NCI-H1417 (cell line): ENCODE measurements at regions not wholly inside any gene's neighbourhood (a gene's known extent, or its start where the extent isn't known, plus 50 kb on each side); places are given as distances from the start of the nearest gene placed in this dataset.
"Not testable (repeated sequence)": the region's sequence is repeated elsewhere in the genome, so short reads cannot be mapped to it uniquely, and the experiment has no call there.

Experiments
- DNase-seq, 3 experiments: peaks; one replicate each; lab custom pipeline; 2025; lab: John Stamatoyannopoulos, UW

DNA sequence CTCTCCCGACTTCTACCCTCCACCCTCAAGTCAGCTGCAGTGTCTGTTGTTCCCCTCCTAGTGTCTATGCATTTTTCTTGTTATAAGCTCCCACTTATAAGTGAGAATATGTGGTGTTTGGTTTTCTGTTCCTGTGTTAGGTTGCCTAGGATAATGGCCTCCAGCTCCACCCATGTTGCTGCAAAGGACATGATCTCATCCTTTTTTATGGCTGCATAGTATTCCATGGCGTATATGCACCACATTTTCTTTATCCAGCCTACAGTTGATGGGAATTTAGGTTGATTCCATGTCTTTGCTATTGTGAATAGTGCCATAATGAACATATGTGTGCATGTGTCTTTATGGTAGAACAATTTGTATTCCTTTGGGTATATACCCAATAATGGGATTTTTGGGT, 80.7 kb downstream of the SPTSSA start:
- DNase-seq, result not testable (repeated sequence)

DNA sequence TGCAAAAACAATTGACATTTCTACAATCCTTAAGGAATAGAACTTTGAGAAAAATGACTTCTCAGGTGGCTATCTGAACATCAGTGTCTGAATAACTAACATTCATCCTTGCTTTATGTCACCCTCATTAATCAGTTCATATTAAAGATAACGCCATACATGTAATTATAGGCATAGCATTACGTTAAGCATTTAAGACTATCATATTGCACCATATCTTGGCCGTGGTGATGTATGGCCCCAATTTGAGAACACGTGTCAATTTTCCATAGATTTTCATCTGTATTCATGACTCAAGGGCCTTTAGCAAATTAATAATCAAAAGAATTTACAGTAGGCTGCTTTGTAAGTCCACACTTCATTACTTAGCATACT, 81.6 kb downstream of the SPTSSA start:
- no peak for DNase-seq

DNA sequence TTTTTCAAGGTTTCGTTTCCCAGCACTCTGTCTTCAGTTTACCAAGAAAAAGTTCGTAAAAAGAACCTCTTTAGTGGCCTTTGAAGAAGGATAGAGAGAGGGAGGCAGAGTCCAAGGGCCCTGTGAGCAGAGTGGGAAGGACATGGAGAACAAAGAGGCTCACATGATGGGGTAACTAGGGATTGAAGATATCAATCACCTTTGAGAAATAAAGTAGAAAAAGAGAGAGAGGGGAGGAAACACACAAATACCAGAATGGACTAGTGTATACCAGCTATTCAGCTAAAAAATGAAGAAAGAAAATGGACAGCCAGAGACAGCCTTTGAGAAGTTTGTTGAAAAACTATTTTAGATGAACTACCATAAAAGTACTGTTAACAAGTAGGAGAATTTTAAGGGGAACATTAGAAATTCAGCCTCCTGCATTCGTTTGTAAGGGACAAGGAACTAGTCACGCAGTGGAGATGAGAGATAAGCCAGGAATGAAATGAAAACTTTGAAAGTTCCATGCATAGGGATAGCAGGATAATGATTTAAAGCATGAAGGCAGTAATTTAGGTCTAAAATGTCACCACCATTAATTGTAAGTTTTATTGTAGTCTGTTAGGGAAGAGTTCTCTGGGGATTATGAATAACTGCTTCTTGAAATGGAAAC, 82.1 kb downstream of the SPTSSA start:
- no peak for DNase-seq

DNA sequence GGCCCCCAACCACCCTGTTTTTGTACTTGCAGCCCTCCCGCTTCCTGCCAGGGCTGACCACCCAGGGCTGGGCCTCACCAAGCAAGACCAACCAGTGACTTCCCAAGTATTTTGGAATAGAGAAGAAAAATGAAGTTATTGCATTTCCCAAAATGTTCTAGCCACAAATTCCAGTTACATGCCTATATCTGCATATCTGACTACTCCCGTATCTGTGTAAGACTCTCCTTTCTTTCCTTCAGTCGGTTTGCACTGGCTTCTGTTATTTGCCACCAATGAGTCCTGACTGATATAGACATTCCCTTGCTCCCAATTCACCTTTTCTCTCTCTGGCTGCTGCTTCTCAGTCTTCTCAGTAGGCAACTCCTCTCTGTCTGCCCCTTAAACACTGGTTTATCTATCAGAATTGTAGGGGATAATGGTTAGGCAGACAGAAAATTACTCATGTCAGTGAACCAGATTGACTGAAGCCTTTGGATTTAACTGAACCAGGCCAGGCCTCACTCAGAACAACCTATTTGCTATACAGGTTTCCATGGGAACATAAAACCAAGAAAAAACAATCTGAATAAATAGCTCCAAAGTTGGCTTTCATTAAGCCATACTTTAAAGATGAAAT, 85.3 kb downstream of the SPTSSA start:
- DNase-seq, result no peak

DNA sequence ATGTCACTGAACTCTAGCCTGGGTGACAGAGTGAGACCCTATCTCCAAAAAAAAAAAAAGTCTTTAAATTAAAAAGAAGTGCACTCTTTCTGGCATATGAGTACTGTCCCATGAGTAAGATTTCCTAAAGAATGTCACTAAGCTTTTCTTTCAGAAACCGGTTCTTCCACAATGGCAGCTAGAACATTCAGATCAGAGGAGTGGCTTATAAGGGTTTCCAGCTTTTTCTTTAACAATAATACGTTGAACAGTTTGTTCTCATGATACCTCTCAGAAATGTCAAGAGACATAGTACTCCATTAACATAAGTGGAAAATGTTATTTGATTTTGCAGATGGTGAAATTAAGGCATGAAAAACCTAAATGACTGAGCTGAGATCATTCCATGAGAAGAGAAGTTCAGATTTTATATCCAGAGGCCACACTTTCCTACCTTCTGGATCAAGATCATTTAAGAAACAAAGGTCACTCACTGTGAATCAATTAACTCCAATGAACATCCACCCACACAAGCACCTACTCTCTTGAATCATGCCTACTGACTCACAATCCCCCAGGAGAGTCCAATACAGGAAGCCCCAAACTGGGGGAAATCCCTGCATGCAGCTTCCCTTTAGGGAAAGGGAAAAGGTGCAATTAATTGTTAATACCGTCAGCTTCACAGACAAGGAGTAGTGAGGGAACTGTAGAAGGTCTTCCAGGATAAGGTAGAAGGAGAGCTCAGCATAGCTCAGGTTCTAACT, 86.9 kb downstream of the SPTSSA start:
- DNase-seq, result no peak

DNA sequence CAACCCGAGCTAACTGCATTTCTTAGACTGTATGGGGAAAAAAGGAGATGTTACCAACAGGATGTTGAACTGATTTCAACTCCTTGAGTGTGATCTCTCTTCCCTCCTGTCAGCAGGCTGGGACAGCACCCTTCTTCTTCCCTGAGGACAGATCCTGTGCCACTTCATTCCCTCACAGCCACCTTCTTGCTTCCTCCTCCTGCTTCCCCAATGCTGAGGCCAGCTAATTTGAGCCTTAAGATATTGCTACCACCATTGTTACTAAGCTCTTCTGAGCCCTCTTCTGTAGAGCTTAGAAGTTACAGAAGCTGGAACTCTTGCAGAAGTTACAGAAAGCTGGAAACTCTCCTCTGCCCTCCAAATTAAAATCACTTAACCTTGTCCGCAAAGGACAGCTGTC, 88.8 kb downstream of the SPTSSA start:
- no peak for DNase-seq

DNA sequence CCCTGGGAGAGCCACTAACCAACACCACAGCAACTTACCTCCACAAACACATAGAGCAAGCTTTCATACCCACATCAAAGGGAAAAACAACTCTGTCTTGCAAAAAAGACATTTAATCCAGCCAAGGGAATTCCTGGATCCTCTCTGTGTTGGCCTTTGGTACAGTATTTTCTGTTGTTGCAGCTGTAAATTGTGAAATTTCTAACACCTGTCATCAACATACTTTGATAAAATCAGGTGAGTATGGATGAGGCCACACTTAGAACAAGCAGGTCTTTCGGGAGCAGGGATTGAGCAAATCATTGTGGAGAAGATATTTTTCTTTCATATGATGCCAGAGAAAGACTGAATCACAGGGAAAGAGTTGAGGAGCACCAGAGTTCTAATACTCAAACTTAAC, 89.3 kb downstream of the SPTSSA start:
- DNase-seq, result no peak

DNA sequence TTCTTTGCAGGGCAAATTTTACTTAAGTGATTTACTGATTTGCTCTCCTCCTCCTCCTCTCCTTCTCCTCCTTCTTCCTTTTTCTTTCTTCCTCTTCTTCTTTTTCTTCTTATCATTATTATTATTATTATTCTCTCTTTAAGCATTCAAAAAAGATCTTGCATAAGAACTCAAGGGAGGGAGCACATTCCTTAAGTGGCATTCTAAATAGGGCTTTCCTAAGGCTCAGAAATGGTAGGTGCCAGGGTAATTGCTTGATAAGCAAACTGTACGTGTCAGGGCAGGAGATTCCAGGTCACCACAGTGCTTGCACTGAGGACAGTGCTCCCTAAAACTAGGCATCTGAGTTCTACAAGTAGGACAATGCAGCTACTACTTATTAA, 92.4 kb downstream of the SPTSSA start:
- no peak for DNase-seq

DNA sequence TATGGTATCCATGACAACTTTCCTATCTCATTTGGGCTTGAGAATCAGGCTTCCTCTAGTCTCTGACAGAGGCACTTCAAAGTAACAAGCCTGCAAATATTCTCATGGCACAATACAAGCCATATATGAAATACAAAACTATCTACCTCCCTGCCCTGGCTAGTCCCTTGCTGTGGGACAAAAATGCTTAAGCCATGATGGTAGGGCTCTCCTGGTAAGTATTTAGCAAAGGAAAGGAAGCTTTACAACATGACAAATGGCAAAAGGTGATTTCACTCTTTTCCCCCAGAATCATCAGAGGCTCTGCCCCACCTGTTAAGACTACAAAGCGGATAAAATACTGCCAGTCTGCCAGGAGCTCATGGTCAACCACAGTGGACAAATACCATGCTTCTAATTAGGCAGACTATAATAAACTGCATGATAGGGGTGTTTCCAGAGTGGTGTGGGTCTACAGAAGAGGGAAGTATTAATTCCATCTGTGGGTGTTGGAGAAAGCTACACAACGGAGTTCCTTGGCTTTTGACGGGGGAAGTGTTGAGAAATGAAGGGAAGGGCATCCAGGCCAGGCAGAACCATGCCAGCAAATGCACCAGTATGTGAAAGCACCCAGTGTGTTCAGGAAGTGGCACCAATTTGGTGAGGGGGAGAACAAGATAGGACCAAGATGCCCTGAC, 92.9 kb downstream of the SPTSSA start:
- no peak for DNase-seq

DNA sequence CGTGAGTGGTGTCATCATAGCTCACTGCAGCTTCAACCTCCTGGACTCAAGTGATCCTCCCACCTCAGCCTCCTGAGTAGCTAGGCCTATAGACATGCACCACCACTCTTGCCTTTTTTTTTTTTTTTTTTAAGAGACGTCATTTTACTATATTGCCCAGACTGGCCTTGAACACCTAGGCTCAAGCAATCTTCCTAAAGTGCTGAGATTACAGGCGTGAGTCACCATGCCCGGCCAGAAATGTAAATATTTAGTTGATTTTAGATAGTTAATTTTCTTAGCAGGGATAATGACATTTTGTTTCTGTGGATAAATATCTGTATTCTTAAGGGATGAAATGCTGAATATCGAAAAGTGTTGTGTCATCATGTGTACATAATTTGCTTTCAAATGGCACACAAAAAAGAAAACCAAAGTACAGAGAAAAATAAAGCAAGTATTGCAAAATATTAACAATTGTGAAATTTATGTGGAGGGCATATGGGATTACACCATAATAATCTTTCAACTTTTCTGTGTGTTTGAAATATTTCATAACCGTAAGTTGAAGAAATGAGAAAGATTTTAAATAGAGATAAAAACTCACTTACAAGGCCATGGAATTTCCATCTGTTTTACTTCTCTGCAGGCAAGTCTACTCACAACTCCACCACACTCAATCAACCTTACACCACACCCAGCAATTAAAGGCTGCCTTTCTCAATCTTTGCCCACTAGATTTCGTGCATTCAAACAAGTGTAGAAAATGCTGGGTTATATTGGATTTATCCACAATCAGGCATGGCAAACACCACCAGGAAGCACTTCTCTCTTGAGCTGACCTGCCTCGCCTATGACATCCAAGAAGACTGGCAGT, 93.7 kb downstream of the SPTSSA start:
- peak in 2 of 3 experiments; percentile 26 to 47 for DNase-seq

DNA sequence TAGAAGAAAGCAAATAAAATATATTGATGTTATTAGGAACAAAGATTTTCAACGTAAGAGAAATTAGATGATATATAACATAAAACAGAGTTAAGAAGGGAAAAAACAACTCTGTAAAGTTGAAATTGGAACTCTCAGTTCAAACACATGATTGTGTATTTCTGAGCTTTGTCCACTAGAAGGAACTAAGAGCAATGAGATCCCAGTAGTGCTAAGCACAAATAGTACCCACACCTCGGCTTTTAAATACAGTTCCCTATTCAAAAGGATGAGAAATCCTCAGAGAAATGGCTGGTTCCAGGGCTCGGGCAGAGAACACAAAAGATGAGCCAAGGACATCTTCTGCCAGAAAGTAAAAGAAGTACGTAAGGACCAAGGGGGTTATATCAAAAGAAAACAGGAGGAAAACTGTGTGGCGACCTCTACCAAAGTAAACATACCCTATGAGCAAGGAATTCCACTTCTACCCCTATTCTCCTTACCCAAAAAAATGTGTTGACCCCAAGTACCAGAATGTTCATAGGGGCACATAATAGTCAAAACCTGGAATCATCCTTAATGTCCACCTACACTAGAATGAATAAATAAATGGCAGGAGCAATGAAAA, 96.6 kb downstream of the SPTSSA start:
- DNase-seq, result peak in 1 of 3 experiments; percentile 14

DNA sequence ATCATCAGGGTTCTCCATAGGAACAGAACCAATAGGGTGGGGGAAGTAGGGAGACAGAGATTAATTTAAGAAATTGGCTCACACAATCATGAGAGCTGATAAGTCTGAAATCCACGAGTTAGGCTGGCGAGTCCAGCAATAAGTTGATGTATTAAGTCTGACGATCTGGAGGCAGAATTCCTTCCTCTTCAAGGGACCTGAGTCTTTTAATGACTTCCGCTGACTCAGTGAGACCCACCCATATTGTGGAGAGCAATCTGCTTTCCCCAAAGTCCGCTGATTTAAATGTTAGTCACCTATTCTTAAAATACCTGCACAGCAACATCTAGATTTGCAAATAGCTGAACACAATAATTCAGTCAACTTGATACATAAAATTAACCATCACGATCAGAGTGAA, 97.8 kb downstream of the SPTSSA start:
- no peak for DNase-seq

DNA sequence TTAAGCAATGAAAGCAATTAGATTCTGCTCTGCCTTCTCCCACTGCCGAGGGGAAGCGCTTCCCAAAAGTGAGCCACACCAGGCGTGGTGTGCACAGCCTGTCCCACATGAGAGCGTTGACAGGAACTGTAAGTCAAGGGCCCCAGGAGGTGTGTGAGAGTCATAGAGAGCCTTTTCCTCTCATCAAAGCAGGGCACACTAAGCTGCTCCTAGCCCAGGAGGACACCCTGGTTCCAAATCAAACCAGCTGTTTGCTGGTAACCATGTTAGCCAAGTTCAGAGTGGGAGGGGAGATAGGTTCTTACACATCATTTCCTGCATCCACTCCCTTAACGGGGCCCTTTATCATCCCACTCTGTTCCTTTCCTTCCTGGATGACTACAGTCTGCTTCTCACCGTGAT, 98.3 kb downstream of the SPTSSA start:
- DNase-seq, result no peak

DNA sequence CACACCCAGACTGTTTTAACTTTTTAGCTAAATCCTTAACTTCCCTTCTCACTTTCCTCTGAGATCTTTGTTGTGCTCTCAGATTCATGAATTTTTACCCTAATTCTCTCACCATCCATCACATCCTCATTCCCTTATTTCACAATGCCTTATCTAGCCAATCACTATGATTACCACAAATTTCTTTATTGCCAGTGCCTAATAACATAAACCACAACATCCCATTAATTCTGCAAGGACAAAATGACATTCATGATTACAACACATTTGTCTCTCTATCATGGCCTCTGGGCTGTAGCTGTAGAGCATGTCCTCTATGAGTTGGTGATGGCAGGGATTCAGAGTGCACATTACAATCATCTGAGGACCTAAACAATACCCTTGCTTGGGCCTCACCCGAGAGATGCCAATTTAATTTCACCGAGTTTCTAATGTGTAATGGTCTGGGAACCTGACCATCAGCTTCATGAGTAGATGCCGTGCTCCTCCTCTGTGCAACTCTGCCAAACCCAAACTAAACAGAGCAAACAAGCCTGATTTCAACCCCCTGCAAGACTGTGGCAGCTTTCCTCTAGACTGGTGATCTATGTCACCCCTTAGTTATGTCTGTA, 99.3 kb downstream of the SPTSSA start:
- DNase-seq, result no peak

DNA sequence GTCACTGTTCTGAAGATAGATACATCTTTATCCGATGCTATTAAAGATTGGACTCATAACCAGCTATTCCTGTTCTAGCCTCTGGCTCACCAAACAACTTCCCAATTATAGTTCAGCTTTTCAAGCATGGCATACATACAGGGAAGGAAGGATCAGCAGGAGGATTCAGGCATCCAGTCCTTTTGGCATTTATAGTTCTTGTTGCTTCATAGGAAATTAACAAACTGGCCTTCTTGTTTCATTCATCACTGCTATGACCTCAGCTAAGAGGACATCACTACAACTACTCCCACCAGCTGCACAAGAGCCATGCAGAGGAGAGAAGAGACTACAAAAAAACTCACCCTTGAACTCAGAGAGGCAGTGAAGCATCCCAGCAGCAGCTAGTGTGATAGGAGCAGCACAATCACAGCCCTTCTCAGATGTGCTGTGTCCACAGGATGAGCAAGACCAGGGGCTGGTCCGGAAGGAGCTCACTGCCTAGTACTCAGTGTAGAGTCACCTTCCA, 100.5 kb downstream of the SPTSSA start:
- no peak for DNase-seq

DNA sequence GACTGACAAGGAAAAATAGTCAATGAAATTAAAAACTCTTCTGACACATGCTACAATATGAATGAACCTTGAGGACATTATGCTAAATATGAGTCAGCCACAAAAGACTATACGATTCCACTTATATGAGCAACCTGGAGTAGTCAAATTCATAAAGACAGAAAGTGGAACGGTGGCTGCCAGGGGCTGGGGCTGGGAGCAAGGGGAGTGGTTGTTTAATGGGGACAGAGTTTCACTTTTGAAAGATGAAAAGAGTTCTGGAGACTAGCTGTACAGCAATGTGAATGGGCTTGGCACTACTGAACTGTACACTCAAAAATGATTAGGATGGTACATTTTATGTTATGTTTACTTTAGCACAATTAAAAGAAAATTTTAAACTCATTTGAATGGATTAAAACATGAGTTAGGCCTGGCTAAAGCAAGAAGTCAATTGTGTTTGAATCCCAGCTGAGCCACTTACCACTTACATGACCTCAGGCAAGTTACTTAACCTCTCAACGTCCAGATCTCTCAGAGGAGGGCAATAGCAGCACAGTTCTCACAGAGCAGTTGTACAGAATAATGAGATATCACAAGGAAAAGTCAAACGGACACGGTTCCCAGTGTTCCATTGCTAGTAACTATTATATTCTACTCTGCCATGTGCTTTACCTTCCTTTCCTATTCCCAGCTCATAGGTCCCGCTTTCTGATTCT, 102.5 kb downstream of the SPTSSA start:
- DNase-seq, result peak in 2 of 3 experiments; percentile 20 to 66

DNA sequence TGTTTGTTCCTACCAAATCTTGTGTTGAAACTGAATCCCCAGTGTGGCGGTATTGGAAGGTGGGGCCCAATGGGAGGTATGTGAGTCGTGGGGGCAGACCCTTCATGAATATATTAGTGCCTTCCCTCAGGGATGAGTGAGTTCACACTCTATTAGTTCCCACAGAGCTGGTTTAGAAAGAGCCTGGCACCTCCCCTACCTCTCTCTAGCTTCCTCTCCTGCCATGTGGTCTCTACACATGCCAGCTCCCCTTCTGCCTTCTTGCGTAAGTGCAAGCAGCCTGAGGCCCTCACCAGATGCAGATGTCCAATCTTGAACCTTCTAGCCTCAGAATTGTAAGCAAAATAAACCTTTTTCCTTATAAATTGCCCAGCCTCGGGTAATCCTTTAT, 105.8 kb downstream of the SPTSSA start:
- DNase-seq, result no peak

DNA sequence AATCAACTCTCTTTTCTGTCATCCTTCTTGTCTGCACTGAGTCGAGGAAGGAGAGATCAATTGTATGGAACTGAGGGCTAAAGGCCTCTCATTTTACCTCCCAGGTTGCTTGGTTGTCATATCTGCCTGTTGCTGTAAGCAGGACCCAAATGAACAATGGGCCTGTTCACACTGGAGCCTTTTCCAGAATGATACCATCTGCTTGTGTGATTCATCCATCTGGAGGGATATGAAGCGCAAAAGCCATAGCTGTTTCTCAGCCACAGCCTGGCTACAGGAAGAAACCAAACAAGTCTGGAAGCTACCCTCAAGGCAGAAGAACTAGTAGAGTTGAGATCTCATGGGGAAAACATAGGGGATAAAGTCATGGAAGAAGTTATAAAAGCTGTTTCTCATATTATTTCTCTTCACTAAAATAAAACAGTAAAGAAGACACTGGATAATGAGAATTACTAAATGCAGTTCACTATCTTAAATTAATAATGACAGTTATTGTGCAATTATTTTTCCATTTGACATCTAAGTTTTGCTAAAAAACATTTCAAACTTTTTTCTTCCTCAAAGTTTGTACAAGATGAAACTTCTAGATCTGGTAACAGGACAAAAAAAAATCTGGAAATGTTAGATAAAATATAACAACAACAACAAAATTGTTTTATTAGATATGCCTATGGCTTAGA, 106.3 kb downstream of the SPTSSA start:
- DNase-seq, result peak in 1 of 3 experiments; percentile 15

DNA sequence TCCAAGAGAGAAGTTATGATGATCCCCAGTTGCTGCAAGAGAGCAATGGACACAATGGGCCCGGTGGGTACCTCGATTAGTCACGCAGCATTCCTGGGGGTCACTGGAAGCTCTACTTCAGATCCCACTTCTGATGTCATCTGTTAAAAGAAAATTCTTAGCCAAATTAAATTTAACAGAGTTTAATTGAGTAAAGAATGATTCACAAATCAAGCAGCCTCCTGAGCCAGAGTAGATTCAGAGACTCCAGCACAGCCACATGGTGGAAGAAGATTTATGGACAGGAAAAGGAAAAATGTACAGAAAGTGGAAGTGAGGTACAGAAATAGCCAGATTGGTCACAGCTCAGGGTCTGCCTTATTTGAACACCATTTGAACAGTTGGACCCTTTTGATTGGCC, 107.5 kb downstream of the SPTSSA start:
- DNase-seq, result no peak

DNA sequence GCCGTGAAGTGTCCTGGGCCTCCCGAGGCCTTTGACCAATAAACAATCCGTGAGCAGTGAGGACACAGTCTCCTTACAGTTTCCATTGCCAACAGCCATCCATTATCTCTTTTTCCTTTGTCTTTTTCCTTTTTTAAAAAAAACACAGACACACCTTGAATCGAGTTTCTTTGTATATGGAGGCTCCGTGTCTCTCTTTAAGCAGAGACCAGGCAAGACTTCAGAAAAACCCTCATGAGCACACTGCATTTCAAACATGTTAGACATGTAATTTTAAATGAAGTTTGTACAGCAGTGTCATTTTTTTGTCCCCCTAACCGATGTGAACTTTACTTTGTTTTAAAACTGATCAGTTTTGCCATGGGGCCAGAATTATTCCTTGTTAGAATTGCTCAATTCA, 111.1 kb downstream of the SPTSSA start:
- DNase-seq, result peak in 1 of 3 experiments; percentile 33
